HG03045 (cell line): ENCODE measurements at regions not wholly inside any gene's neighbourhood (a gene's known extent, or its start where the extent isn't known, plus 50 kb on each side); places are given as distances from the start of the nearest gene placed in this dataset.
A peak's percentile ranks its signal among the peaks of the same experiment; 100 is the strongest.
"Not testable (repeated sequence)": the region's sequence is repeated elsewhere in the genome, so short reads cannot be mapped to it uniquely, and the experiment has no call there.

Source experiments
- ATAC-seq: cut with Tn5 transposase; IDR thresholded peaks from one replicate; pipeline ENCODE4 v1.9.1; 2021; ENCODE audit warnings: mild to moderate bottlenecking, moderate library complexity; ENCODE audit not compliant: unreplicated experiment

DNA sequence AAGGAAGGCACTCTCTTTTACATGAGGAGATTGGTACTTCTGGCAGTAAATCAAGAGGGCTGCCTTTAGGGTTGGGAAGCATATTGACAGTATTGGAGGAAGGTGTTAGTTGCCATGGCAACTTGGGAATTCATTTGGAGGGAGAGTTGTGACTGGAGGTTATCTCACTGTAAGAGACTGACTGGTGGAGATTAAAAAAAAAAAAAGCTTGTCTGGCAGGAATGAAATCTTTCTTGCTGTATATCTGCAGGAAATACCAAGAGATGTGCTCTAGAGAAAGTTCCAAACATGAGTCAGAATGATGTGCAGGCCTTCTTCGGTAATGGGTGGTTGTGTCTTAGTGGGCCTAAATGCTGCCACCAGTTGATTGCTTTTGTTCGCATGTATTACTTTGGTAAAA lies 59.8 kb upstream of the FAM72C start:
- ATAC-seq, result not testable (repeated sequence)

DNA sequence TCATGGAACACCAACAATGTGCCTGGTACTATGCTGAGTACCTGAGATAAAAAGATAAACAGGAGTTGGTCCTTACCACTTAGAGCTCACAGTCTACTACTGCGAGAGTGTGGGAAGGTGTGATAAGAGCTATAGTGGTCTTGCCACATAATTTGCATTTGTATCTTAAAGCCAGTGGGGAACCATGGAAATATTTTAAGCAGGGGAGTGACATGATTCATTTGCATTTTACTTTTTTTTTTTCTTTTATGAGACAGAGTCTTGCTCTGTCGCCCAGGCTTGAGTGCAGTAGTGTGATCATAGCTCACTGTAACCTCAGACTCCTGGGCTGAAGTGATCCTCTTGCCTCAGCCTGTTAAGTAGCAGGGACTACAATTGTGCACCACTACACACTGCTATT lies 54.2 kb upstream of the FAM72C start:
- ATAC-seq, result peak; percentile 69

DNA sequence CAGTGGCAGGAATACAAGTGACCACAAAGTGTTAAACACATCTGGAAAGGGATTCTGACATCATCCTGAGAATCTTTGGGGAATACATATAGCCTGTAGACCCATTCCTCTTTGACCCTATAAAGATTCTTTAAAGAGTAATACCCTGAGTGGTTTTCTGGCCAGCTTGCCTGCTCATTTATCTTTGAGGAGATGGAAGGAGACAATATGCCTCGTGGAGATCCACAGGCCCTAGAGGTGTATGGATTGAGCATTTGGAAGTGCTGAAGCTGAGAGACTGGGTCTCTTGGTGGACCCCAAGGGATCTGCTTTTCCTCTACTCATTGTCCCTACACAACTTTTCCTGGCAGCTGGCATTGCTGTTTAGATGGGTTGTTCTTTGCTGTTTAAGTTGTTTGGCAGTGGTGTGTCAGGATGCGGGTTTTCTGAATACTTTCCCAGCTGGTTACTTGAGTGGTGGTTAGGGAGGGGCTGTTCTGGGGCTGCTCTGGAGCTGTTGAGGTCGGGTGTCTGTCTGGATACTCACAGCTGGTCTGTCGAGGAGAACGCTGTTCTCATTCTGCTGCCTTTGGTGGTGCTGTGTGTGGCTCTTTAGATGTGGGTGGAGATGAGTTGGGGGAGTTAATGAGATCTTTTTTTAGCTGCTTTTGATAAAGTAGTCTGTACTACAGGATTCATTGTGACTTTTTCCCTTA lies 50.1 kb upstream of the FAM72C start:
- not testable (repeated sequence) for ATAC-seq
